Neural cell (in vitro differentiated cells): ENCODE measurements at regions not wholly inside any gene's neighbourhood (a gene's known extent, or its start where the extent isn't known, plus 50 kb on each side); places are given as distances from the start of the nearest gene placed in this dataset.

Experiments used
- CTCF ChIP-seq: fragments of 450-650 bp; IDR thresholded peaks from 2 replicates; pipeline ENCODE4 v1.5.1; 2014; ENCODE audit warnings: antibody characterized with exemption, mild to moderate bottlenecking, moderate library complexity; ENCODE audit not compliant: poor library complexity, severe bottlenecking
- EZH2 ChIP-seq: fragments of 200-600, 300-800 bp; shearing (Covaris generic), sonication (generic); IDR thresholded peaks from 2 replicates; pipeline ENCODE4 v1.6.1; 2014; ENCODE audit warnings: antibody characterized with exemption, low read length, borderline replicate concordance, mild to moderate bottlenecking; ENCODE audit not compliant: insufficient read depth, poor library complexity, severe bottlenecking
- POLR2AphosphoS5 ChIP-seq: IDR thresholded peaks from 2 replicates; pipeline ENCODE4 v1.6.1; 2012
- SMC3 ChIP-seq: fragments of 450-650 bp; conservative IDR thresholded peaks from 2 replicates; pipeline ENCODE4 v1.6.1; 2014; ENCODE audit warnings: antibody characterized with exemption, mild to moderate bottlenecking, moderate library complexity; ENCODE audit not compliant: poor library complexity
- TAF1 ChIP-seq: IDR thresholded peaks from 2 replicates; pipeline ENCODE4 v1.6.1; 2012; ENCODE audit warnings: low read depth

- TF ChIP-seq CTCF (no peak), TAF1 (no peak), POLR2AphosphoS5 (no peak), SMC3 (no peak), EZH2 (no peak)
Measured at GRCh38 chr14:44036248-44036647, 470.8 kb downstream of the FSCB start.
